ENCODE measurements at regions not wholly inside any gene's neighbourhood (a gene's known extent, or its start where the extent isn't known, plus 50 kb on each side); places are given as distances from the start of the nearest gene placed in this dataset.

- no peak for TF ChIP-seq EZH2phosphoT487 (IDR thresholded peaks at IDR 0.05; ENCODE audit: insufficient read depth, low read depth)
- no peak for TF ChIP-seq EZH2 (IDR thresholded peaks at IDR 0.05; ENCODE audit: insufficient read depth, poor library complexity, severe bottlenecking)
Observed at GRCh38 chr16:35750701-35751104, 2291.3 kb downstream of the TP53TG3F start.

Measured in GM23248 (cell line).